Upper lobe of left lung (tissue), 6 donors: ENCODE measurements at regions not wholly inside any gene's neighbourhood (a gene's known extent, or its start where the extent isn't known, plus 50 kb on each side); places are given as distances from the start of the nearest gene placed in this dataset.

Experiments
- ATAC-seq, 2 donors: fragments of 200-7000 bp; cut with Tn5 transposase; one replicate each; pipeline ENCODE4 v1.9.1; 2022; ENCODE audit warnings: mild to moderate bottlenecking in 2 of 2, moderate library complexity in 2 of 2; ENCODE audit not compliant: low FRiP score in 2 of 2
- DNase-seq, 2 donors: peaks; one replicate each; pipeline ENCODE4 v3.0.0-alpha.2; 2019 to 2020
- H3K27ac ChIP-seq, 4 donors: fragments of 200-600 bp; sonication (generic); one replicate each; pipeline ENCODE4 v1.5.1; 2016 to 2019
- H3K27me3 ChIP-seq, 4 donors: fragments of 200-600 bp; sonication (generic); one replicate each; pipeline ENCODE4 v1.5.1; 2017 to 2019
- H3K36me3 ChIP-seq, 4 donors: fragments of 200-600 bp; sonication (generic); one replicate each; pipeline ENCODE4 v1.5.1; 2016 to 2019
- H3K4me1 ChIP-seq, 4 donors: fragments of 200-600 bp; sonication (generic); one replicate each; pipeline ENCODE4 v1.5.1; 2018 to 2019
- H3K4me3 ChIP-seq, 4 donors: fragments of 200-600 bp; sonication (generic); one replicate each; pipeline ENCODE4 v1.5.1; 2017 to 2019; ENCODE audit warnings: mild to moderate bottlenecking in 2 of 4, moderate library complexity in 1 of 4
- H3K9me3 ChIP-seq, 4 donors: fragments of 200-600 bp; sonication (generic); one replicate each; pipeline ENCODE4 v1.5.1; 2018 to 2019
- EP300 ChIP-seq, 4 donors: sonication (generic); formaldehyde crosslinking; IDR thresholded peaks; one replicate each; pipeline ENCODE4 v1.5.1; 2017; ENCODE audit warnings: antibody characterized with exemption in 4 of 4, control low read depth in 2 of 4
- POLR2A ChIP-seq, 4 donors: fragments of 450-650 bp; IDR thresholded peaks; one replicate each; pipeline ENCODE4 v1.5.1; 2016 to 2017; ENCODE audit warnings: antibody characterized with exemption in 4 of 4, mild to moderate bottlenecking in 2 of 4
- POLR2AphosphoS5 ChIP-seq, 2 donors: sonication (generic); formaldehyde crosslinking; IDR thresholded peaks; one replicate each; pipeline ENCODE4 v1.5.1; 2017; ENCODE audit warnings: antibody characterized with exemption in 2 of 2
- WGBS, 2 donors: methylation state at CpG; one replicate each; pipeline ENCODE4 v1.1.5; 2017 to 2018; 5-methylcytosine and 5-hydroxymethylcytosine counted together
- TF ChIP-seq, protein P1 (sequence below), 6 experiments: fragments of 450-650 bp in 4 of 6; fragments of 200-600 bp in 2 of 6; sonication (generic) in 2 of 6; IDR thresholded peaks; one replicate each; pipeline ENCODE4 v1.5.1; 2016 to 2019; ENCODE audit warnings: antibody characterized with exemption in 6 of 6
- donor health status: DM: no; HTN: no; CAD: no; lungs with moderate emphysema.
- donor health status: DM: no; HTN: yes; CAD: no; lungs with severe emphysema.

GRCh38 chr3:21041621-21042020, 709.4 kb downstream of the ZNF385D start:
- WGBS, 2 donors: 22 to 43% methylated on average over 1 of the region's 1 CpG
- TF ChIP-seq EP300 (IDR thresholded peaks at IDR 0.05): no peak
- TF ChIP-seq POLR2A (IDR thresholded peaks at IDR 0.05): no peak
- TF ChIP-seq, protein P1, sequence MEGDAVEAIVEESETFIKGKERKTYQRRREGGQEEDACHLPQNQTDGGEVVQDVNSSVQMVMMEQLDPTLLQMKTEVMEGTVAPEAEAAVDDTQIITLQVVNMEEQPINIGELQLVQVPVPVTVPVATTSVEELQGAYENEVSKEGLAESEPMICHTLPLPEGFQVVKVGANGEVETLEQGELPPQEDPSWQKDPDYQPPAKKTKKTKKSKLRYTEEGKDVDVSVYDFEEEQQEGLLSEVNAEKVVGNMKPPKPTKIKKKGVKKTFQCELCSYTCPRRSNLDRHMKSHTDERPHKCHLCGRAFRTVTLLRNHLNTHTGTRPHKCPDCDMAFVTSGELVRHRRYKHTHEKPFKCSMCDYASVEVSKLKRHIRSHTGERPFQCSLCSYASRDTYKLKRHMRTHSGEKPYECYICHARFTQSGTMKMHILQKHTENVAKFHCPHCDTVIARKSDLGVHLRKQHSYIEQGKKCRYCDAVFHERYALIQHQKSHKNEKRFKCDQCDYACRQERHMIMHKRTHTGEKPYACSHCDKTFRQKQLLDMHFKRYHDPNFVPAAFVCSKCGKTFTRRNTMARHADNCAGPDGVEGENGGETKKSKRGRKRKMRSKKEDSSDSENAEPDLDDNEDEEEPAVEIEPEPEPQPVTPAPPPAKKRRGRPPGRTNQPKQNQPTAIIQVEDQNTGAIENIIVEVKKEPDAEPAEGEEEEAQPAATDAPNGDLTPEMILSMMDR (IDR thresholded peaks at IDR 0.05): no peak
- TF ChIP-seq POLR2AphosphoS5 (IDR thresholded peaks at IDR 0.05): no peak
- Histone ChIP-seq H3K27me3 (no peaks in the 10 kb centered on the region), H3K4me3 (no peak overlapping the region), H3K27ac (no peak overlapping the region), H3K36me3 (no peaks in the 10 kb centered on the region), H3K4me1 (no peaks in the 10 kb centered on the region), H3K9me3 (no peaks in the 10 kb centered on the region)
- DNase-seq (no peak), ATAC-seq (no peak)

DNA sequence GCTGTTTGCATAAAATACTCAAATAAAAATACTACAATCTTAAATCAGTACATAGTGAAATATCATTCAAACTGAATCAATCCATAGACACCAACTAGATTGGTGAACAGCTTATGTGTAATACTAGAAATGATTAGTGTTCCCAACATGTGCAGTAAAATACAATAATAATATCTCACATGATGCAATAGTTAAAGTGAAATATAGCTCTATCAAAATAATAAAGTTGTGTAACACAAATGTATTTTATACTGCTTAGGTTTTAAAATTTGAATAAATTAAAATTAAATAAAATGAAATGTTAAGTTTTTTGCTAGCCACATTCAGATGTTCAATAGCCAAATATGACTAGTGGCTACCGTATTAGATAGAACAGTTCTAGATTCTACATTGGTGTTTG, 714.1 kb downstream of the ZNF385D start:
- no peaks in the 10 kb centered on the region for H3K4me1 ChIP-seq
- 94 to 95% methylated on average over 1 of the region's 1 CpG for WGBS, 2 donors
- no peaks in the 10 kb centered on the region for H3K27me3 ChIP-seq
- no peak overlapping the region for H3K4me3 ChIP-seq
- ATAC-seq (no peak), DNase-seq (no peak)
- no peak overlapping the region for H3K27ac ChIP-seq
- H3K9me3 ChIP-seq: no peaks in the 10 kb centered on the region
- no peak for TF ChIP-seq POLR2A (IDR thresholded peaks at IDR 0.05)
- TF ChIP-seq, protein P1 (IDR thresholded peaks at IDR 0.05): no peak
- no peak for TF ChIP-seq EP300 (IDR thresholded peaks at IDR 0.05)
- no peak for TF ChIP-seq POLR2AphosphoS5 (IDR thresholded peaks at IDR 0.05)
- no peaks in the 10 kb centered on the region for H3K36me3 ChIP-seq

DNA sequence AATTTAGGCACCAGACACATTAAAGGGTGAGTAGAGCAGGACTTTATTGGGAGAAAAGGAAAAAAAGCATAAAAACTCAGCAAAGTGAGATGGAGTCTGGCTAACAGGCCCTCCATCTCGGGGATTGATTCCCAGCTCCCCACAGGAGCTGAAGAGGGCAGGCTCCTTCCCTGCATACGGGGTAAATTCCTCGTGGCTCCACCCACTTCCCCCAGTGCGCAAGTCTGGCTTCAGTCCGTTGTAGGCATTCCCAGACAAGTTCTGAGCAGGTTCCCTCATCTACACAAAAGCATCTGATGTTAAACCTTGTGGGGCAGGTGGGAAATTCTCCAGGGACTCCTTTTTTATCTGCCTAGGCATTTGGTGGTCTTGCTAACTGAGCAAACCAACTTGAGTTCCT, 722.6 kb downstream of the ZNF385D start:
- 70 to 73% methylated on average over 5 of the region's 5 CpGs for WGBS, 2 donors
- TF ChIP-seq EP300 (IDR thresholded peaks at IDR 0.05): no peak
- TF ChIP-seq, protein P1 (IDR thresholded peaks at IDR 0.05): no peak
- TF ChIP-seq POLR2A (IDR thresholded peaks at IDR 0.05): no peak
- no peak for TF ChIP-seq POLR2AphosphoS5 (IDR thresholded peaks at IDR 0.05)
- DNase-seq (no peak), ATAC-seq (no peak)
- Histone ChIP-seq H3K27ac (no peak overlapping the region), H3K9me3 (no peaks in the 10 kb centered on the region), H3K36me3 (no peaks in the 10 kb centered on the region), H3K27me3 (no peaks in the 10 kb centered on the region), H3K4me3 (no peak overlapping the region), H3K4me1 (no peaks in the 10 kb centered on the region)

DNA sequence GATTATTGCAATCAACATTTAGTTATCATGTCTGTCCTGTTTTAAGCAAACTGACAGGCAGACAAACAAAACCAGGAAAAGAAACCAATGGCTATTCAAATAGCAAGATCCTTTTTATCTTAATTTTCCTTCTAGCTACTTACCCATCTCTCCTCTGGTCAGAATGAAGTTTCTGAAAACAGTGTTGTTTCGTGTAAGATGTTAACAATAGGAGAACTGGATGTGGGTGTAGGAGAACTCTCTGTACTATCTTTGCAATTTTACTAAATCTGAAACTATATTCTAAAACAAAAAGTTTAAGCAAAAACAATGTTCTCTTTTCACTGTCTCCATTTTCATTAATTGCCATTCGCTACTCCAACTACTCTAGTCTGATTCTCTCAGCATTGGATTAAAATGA, 726.4 kb downstream of the ZNF385D start:
- no peaks in the 10 kb centered on the region for H3K4me1 ChIP-seq
- H3K9me3 ChIP-seq: no peaks in the 10 kb centered on the region
- DNase-seq (no peak), ATAC-seq (no peak)
- WGBS, 2 donors: 72 to 76% methylated on average over 2 of the region's 2 CpGs
- H3K27ac ChIP-seq: no peak overlapping the region
- no peaks in the 10 kb centered on the region for H3K27me3 ChIP-seq
- H3K36me3 ChIP-seq: no peaks in the 10 kb centered on the region
- no peak overlapping the region for H3K4me3 ChIP-seq
- TF ChIP-seq POLR2A (IDR thresholded peaks at IDR 0.05) (no peak), POLR2AphosphoS5 (IDR thresholded peaks at IDR 0.05) (no peak), EP300 (IDR thresholded peaks at IDR 0.05) (no peak)
- TF ChIP-seq, protein P1 (IDR thresholded peaks at IDR 0.05): no peak

DNA sequence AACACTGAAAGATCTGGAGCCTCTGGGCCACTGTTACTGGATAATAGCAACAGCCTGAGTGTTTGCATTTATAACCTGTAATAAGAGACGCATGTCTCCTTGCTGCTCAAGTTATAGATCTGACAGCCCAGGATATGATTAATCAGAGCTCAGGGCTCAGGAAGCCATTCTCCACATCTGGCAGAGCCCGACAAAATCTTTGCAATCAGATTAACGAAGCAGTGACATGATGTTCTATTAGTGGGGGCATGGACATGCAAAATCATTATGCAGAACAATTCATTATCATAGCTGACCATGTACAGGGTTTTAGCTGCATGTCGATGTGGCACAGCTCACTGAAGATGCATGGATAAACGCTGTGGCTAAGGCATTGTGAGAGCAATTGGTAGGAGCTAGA, 730.3 kb downstream of the ZNF385D start:
- H3K9me3 ChIP-seq: no peaks in the 10 kb centered on the region
- TF ChIP-seq POLR2A (IDR thresholded peaks at IDR 0.05) (no peak), POLR2AphosphoS5 (IDR thresholded peaks at IDR 0.05) (no peak), EP300 (IDR thresholded peaks at IDR 0.05) (no peak)
- TF ChIP-seq, protein P1 (IDR thresholded peaks at IDR 0.05): no peak
- WGBS, 2 donors: 68 to 71% methylated on average over 5 of the region's 5 CpGs
- no peak overlapping the region for H3K27ac ChIP-seq
- H3K27me3 ChIP-seq: no peaks in the 10 kb centered on the region
- ATAC-seq: no peak
- H3K4me3 ChIP-seq: no peak overlapping the region
- H3K36me3 ChIP-seq: no peaks in the 10 kb centered on the region
- H3K4me1 ChIP-seq: no peaks in the 10 kb centered on the region
- no peak for DNase-seq
